Fibroblast of pulmonary artery (primary cell): ENCODE measurements at regions not wholly inside any gene's neighbourhood (a gene's known extent, or its start where the extent isn't known, plus 50 kb on each side); places are given as distances from the start of the nearest gene placed in this dataset.

ENCODE experiments used
- DNase-seq: peaks from one replicate; pipeline ENCODE4 v3.0.0-alpha.2; 2010; ENCODE audit warnings: low read depth
- H3K4me3 ChIP-seq: replicated peaks from 2 replicates; pipeline ENCODE4 v1.5.1; 2011; ENCODE audit warnings: low read depth, mild to moderate bottlenecking, control low read depth, low read length, moderate library complexity
- CTCF ChIP-seq: IDR thresholded peaks from 2 replicates; pipeline ENCODE4 v1.5.1; 2011; ENCODE audit warnings: mild to moderate bottlenecking, control low read depth, low read length, inconsistent platforms; ENCODE audit errors: missing control alignments

GRCh38 chr15:94760348-94760747 lies 529.0 kb downstream of the MCTP2 start:
- TF ChIP-seq CTCF, result no peak
- H3K4me3 ChIP-seq, result no peak overlapping the region
- DNase-seq, result no peak

GRCh38 chr15:94761574-94761973 lies 530.2 kb downstream of the MCTP2 start:
- no peak overlapping the region for H3K4me3 ChIP-seq
- no peak for TF ChIP-seq CTCF
- no peak for DNase-seq

GRCh38 chr15:94769089-94769488 lies 537.7 kb downstream of the MCTP2 start:
- H3K4me3 ChIP-seq, result no peak overlapping the region
- no peak for TF ChIP-seq CTCF
- DNase-seq, result no peak

DNA sequence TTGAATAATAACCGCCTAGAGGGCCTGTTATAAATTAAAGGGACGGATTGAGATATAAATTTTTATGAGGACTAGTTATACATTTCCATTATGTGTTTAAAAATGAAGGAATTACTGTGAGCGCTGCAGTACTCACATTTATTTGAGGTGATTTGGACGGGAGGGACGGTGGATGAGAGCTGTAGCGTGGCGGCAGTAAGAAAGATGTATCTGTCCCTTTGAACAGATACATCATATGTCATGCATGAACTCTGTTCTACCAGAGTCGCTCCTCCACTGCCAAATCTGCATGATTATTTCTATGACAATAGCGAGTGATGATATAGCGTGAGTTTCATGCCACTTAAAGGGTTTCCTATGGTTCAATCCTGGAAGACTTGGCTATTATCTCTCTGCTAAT lies 538.8 kb downstream of the MCTP2 start:
- no peak overlapping the region for H3K4me3 ChIP-seq
- DNase-seq, result no peak

DNA sequence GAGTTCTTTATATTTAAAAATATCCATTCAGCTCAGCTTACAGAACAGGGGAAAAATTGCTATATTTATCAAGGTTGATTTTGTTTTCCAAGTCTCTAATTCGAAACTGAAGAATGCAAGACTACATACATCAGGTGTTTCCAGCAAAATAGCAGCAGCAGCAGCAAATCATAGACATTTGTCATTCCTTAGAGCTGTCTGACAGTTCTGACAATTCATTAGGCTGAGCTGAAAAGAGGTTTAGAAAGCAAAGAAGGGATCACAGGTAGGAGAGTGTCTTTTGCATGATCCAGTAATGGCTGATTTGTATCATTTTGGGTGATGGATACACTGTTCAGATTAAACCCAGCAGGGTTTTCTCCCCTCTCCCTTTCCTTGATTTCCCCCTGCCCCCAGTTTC lies 545.7 kb downstream of the MCTP2 start:
- DNase-seq, result no peak
- no peak for TF ChIP-seq CTCF
- H3K4me3 ChIP-seq, result no peak overlapping the region

More for the DNA sequence above, 538.8 kb downstream of the MCTP2 start:
- TF ChIP-seq CTCF, result no peak

DNA sequence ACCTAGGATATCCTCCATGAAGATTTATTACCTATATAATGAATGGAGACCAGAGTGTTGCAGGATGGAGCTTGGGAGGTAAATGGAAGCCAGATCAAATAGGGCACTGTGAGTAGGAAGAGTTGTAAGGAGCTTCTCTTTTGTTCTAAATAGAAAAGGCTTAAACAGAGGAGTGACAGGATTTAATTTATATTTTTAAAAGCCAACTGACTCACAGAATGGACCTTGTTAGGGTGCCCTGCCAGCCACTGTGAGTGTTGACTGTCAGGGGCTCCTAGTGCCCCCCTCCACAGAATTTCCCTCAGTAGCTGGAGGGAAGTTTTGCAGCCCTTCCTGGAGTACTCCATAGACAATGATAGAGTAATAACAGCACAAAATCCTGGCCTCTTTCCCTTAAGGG lies 547.5 kb downstream of the MCTP2 start:
- H3K4me3 ChIP-seq, result no peak overlapping the region
- DNase-seq, result no peak
- no peak for TF ChIP-seq CTCF

GRCh38 chr15:94780166-94780565 lies 548.8 kb downstream of the MCTP2 start:
- TF ChIP-seq CTCF, result no peak
- no peak overlapping the region for H3K4me3 ChIP-seq
- DNase-seq, result no peak
